Heart left ventricle (tissue), 16 donors: ENCODE measurements at regions not wholly inside any gene's neighbourhood (a gene's known extent, or its start where the extent isn't known, plus 50 kb on each side); places are given as distances from the start of the nearest gene placed in this dataset.

Experiments used
- ATAC-seq, 4 donors: fragments of 200-7000 bp; cut with Tn5 transposase; one replicate each; pipeline ENCODE4 v1.9.1; 2020 to 2022; ENCODE audit warnings: moderate library complexity in 4 of 4, mild to moderate bottlenecking in 3 of 4, moderate number of reproducible peaks in 1 of 4
- DNase-seq, 5 donors: peaks; one replicate each; pipeline ENCODE4 v3.0.0-alpha.2; 2020
- H3K27ac ChIP-seq, 12 donors: fragments of 200-600 bp; sonication (generic) in 4 of 12; one replicate each; pipeline versions ENCODE4 v1.5.0 to v1.8.0; 2016 to 2022; ENCODE audit warnings: mild to moderate bottlenecking in 2 of 12
- H3K27me3 ChIP-seq, 9 donors: fragments of 200-600 bp; sonication (generic) in 2 of 9; one replicate each; pipeline versions ENCODE4 v1.5.1 to v1.8.0; 2016 to 2022; ENCODE audit warnings: mild to moderate bottlenecking in 3 of 9
- H3K36me3 ChIP-seq, 9 donors: fragments of 200-600 bp; sonication (generic) in 2 of 9; one replicate each; pipeline versions ENCODE4 v1.5.0 to v1.8.0; 2018 to 2022; ENCODE audit warnings: mild to moderate bottlenecking in 2 of 9
- H3K4me1 ChIP-seq, 12 donors: fragments of 200-600 bp; sonication (generic) in 4 of 12; one replicate each; pipeline versions ENCODE4 v1.5.0 to v1.8.0; 2016 to 2022; ENCODE audit warnings: mild to moderate bottlenecking in 3 of 12
- H3K4me3 ChIP-seq, 12 donors: fragments of 200-600 bp; sonication (generic) in 4 of 12; one replicate each; pipeline versions ENCODE4 v1.5.0 to v1.8.0; 2017 to 2022; ENCODE audit warnings: mild to moderate bottlenecking in 9 of 12, moderate library complexity in 4 of 12
- H3K9me3 ChIP-seq, 12 donors: fragments of 200-600 bp; sonication (generic) in 4 of 12; one replicate each; pipeline versions ENCODE4 v1.5.0 to v1.8.0; 2016 to 2022; ENCODE audit warnings: mild to moderate bottlenecking in 1 of 12
- CTCF ChIP-seq, 12 donors: fragments of 200-600 bp; sonication (generic) in 4 of 12; IDR thresholded peaks; one replicate each; pipeline versions ENCODE4 v1.5.0 to v1.8.0; 2018 to 2022; ENCODE audit warnings: antibody characterized with exemption in 12 of 12, mild to moderate bottlenecking in 5 of 12
- POLR2A ChIP-seq, 2 donors: fragments of 450-650 bp; IDR thresholded peaks; one replicate each; pipeline ENCODE4 v1.6.1; 2017; ENCODE audit warnings: antibody characterized with exemption in 2 of 2, mild to moderate bottlenecking in 2 of 2, moderate library complexity in 2 of 2
- WGBS, 4 donors: extraction: QIAGEN DNeasy Blood & Tissue Kit in 2 of 4; methylation state at CpG; one replicate each; pipeline versions ENCODE4 v1.1.5 to v1.1.7; 2013 to 2018; 5-methylcytosine and 5-hydroxymethylcytosine counted together
- intact Hi-C, 10 donors: fragments of 100-400 bp; cut with DNase I; formaldehyde crosslinking; loops; one replicate each; pipeline versions ENCODE4 v1.11.1 to v1.14.2; 2022
- donor health status: ischemic (EF 13 %, LVEDD 7.1; RV severe dilation, severe dysfunction).
- donor health status: healthy with polysubstance abuse.
- donor health status: DM: no; HTN: yes; CAD: no.
- donor health status: DM: no; HTN: no; CAD: no.
- donor health status: ischemic (EF 25% LVEDD 6.9; RV normal size, moderate dysfunction).
- donor health status: ischemic (EF 25% LVEDD 5.7; RV mildly dilated, moderate dysfunction).
- donor health status: healthy.
- donor health status: DM: yes; HTN: yes; CAD: no.
- donor health status: ischemic (EF 35%, LVEDD 5.7; RV mildly dilated, moderate dysfunction).
- donor health status: nonischemic (EF 11% LVEDD 7.7; RV severe dilation, severe dysfunction).
- donor health status: DM: yes; HTN: yes; CAD: no.
- donor health status: PGD.
- donor health status: ischemic (EF 29% LVEDD 5.4; RV normal size, mild dysfunction).
- donor health status: nonischemic (EF 23%, LVEDD 6.1; RV moderate dilation, normal function).

- Histone ChIP-seq H3K4me3 (no peak overlapping the region), H3K27ac (no peak overlapping the region), H3K4me1 (no peaks in the 10 kb centered on the region), H3K27me3 (peaks cover 0 to 6% (median 0%) of the 10 kb centered on the region in 9 donors), H3K9me3 (peaks cover 0 to 21% (median 4%) of the 10 kb centered on the region in 12 donors), H3K36me3 (no peaks in the 10 kb centered on the region)
- no peak for TF ChIP-seq CTCF (IDR thresholded peaks at IDR 0.05)
- TF ChIP-seq POLR2A (IDR thresholded peaks at IDR 0.05), result no peak
- intact Hi-C loops, result no loop called here
- ATAC-seq (no peak), DNase-seq (no peak)
- 81 to 95% (median 83%) methylated on average over 2 of the region's 2 CpGs for WGBS, 4 donors
Observed at GRCh38 chr15:25955628-25956027, 92.5 kb upstream of the ATP10A start.

DNA sequence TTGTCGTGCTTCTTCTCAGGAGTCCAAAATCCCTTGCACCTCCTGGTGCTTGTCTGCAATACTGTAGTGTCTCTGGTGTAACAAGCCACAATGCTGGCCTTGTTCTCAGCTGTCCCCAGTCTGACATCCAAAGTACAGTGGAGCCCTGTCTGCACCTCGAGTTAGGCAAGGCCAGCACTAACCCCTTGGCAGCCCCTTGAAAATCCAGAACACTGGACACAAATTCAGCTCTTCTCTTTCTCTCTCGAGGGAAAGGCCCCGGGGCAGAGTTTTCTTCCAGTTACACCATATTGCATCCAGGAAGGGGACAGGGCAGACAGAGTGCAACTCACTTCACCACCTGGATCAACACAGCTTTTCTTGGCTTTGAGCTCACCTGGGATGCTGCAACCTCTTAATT, 91.3 kb upstream of the ATP10A start:
- peaks cover 0 to 21% (median 4%) of the 10 kb centered on the region in 12 donors for H3K9me3 ChIP-seq
- TF ChIP-seq CTCF (IDR thresholded peaks at IDR 0.05) (no peak), POLR2A (IDR thresholded peaks at IDR 0.05) (no peak)
- peaks cover 0 to 6% (median 0%) of the 10 kb centered on the region in 9 donors for H3K27me3 ChIP-seq
- ATAC-seq (no peak), DNase-seq (no peak)
- no peaks in the 10 kb centered on the region for H3K4me1 ChIP-seq
- WGBS, 4 donors, result 48 to 66% (median 65%) methylated on average over 4 of the region's 4 CpGs
- intact Hi-C loops, result no loop called here
- H3K4me3 ChIP-seq, result no peak overlapping the region
- no peaks in the 10 kb centered on the region for H3K36me3 ChIP-seq
- no peak overlapping the region for H3K27ac ChIP-seq

DNA sequence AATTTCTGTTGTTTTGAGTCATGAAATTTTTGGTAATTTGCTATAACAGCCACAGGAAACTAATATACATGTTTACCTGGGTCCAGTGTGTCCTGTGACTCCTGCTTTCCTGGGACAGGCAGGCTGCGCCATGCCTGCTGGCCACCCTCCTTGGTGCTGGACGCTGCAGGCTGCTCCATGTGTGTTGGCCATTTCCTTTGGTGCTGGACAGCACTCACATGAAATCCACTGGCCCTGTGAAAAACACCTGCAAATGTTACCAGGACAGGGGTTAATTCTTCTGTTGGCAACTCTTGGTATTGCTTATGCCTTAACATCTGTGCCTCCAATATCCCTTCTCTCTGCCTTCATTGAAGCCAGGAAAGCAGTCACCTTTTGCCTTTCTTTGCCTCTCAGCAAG, 86.9 kb upstream of the ATP10A start:
- intact Hi-C loops, result no loop called here
- Histone ChIP-seq H3K36me3 (no peaks in the 10 kb centered on the region), H3K4me1 (no peaks in the 10 kb centered on the region), H3K27ac (no peak overlapping the region), H3K4me3 (no peak overlapping the region), H3K9me3 (peaks cover 0 to 21% (median 4%) of the 10 kb centered on the region in 12 donors), H3K27me3 (peaks cover 0 to 6% (median 0%) of the 10 kb centered on the region in 9 donors)
- DNase-seq (no peak), ATAC-seq (no peak)
- 77 to 100% (median 84%) methylated on average over 2 of the region's 2 CpGs for WGBS, 4 donors
- no peak for TF ChIP-seq POLR2A (IDR thresholded peaks at IDR 0.05)
- TF ChIP-seq CTCF (IDR thresholded peaks at IDR 0.05), result no peak

GRCh38 chr15:25947323-25948314, 84.5 kb upstream of the ATP10A start:
- DNase-seq (no peak), ATAC-seq (no peak)
- TF ChIP-seq POLR2A (IDR thresholded peaks at IDR 0.05) (no peak), CTCF (IDR thresholded peaks at IDR 0.05) (no peak)
- H3K9me3 ChIP-seq, result peaks cover 0 to 6% (median 0%) of the 10 kb centered on the region in 12 donors
- H3K27ac ChIP-seq, result no peak overlapping the region
- 41 to 49% (median 44%) methylated on average over 5 of the region's 5 CpGs for WGBS, 4 donors
- intact Hi-C loops, result loop anchor here in 4 of 10 donors (5.0 to 10.0 kb wide), 2 partner anchors 917 to 920 kb away; partner anchors contain the start of gene GABRA5 (in 4 of the 4)
- H3K36me3 ChIP-seq, result no peaks in the 10 kb centered on the region
- H3K27me3 ChIP-seq, result peaks cover 0 to 6% (median 0%) of the 10 kb centered on the region in 9 donors
- no peaks in the 10 kb centered on the region for H3K4me1 ChIP-seq
- no peak overlapping the region for H3K4me3 ChIP-seq
